ENCODE measurements at regions not wholly inside any gene's neighbourhood (a gene's known extent, or its start where the extent isn't known, plus 50 kb on each side); places are given as distances from the start of the nearest gene placed in this dataset.

- no peak for TF ChIP-seq CTCF (conservative IDR thresholded peaks at IDR 0.05; ENCODE audit: low read length)
- no peak for TF ChIP-seq EZH2phosphoT487 (IDR thresholded peaks at IDR 0.05; ENCODE audit: borderline replicate concordance, low read depth, low read length)
Measured at GRCh38 chr12:60529723-60530122, 933.9 kb downstream of the SLC16A7 start.

Data from OCI-LY7 (cell line).